ENCODE measurements at regions not wholly inside any gene's neighbourhood (a gene's known extent, or its start where the extent isn't known, plus 50 kb on each side); places are given as distances from the start of the nearest gene placed in this dataset.

GRCh38 chr13:97120976-97121375 is 101.2 kb upstream of the MBNL2 start:
- peaks cover 8 to 9% of the 10 kb centered on the region in 2 donors for H3K4me1 ChIP-seq (ENCODE audit: control insufficient read depth in 1 of 2, insufficient read depth in 2 of 2, low read length in 2 of 2)
- H3K9me3 ChIP-seq (ENCODE audit: control insufficient read depth in 1 of 2, low read length in 2 of 2): no peaks in the 10 kb centered on the region
- H3K4me3 ChIP-seq (ENCODE audit: low read depth in 1 of 2, low read length in 2 of 2): no peak overlapping the region
- H3K9ac ChIP-seq (ENCODE audit: low read depth in 1 of 2, low read length in 2 of 2): no peak overlapping the region
- H3K36me3 ChIP-seq (ENCODE audit: control insufficient read depth in 1 of 2, insufficient read depth in 2 of 2, low read length in 2 of 2): no peaks in the 10 kb centered on the region
- no peaks in the 10 kb centered on the region for H3K27me3 ChIP-seq (ENCODE audit: control insufficient read depth in 1 of 2, insufficient read depth in 2 of 2, low read length in 2 of 2)
- no peak overlapping the region for H3K27ac ChIP-seq (ENCODE audit: low read depth, low read length)

GRCh38 chr13:97121894-97122293 is 100.2 kb upstream of the MBNL2 start:
- no peak overlapping the region for H3K4me3 ChIP-seq (ENCODE audit: low read depth in 1 of 2, low read length in 2 of 2)
- no peaks in the 10 kb centered on the region for H3K36me3 ChIP-seq (ENCODE audit: control insufficient read depth in 1 of 2, insufficient read depth in 2 of 2, low read length in 2 of 2)
- H3K27me3 ChIP-seq (ENCODE audit: control insufficient read depth in 1 of 2, insufficient read depth in 2 of 2, low read length in 2 of 2): no peaks in the 10 kb centered on the region
- no peak overlapping the region for H3K27ac ChIP-seq (ENCODE audit: low read depth, low read length)
- no peaks in the 10 kb centered on the region for H3K9me3 ChIP-seq (ENCODE audit: control insufficient read depth in 1 of 2, low read length in 2 of 2)
- no peak overlapping the region for H3K9ac ChIP-seq (ENCODE audit: low read depth in 1 of 2, low read length in 2 of 2)
- H3K4me1 ChIP-seq (ENCODE audit: control insufficient read depth in 1 of 2, insufficient read depth in 2 of 2, low read length in 2 of 2): peaks cover 6 to 13% of the 10 kb centered on the region in 2 donors

GRCh38 chr13:97122381-97122996 is 99.6 kb upstream of the MBNL2 start:
- H3K27me3 ChIP-seq (ENCODE audit: control insufficient read depth in 1 of 2, insufficient read depth in 2 of 2, low read length in 2 of 2): no peaks in the 10 kb centered on the region
- H3K4me3 ChIP-seq (ENCODE audit: low read depth in 1 of 2, low read length in 2 of 2): no peak overlapping the region
- no peak overlapping the region for H3K9ac ChIP-seq (ENCODE audit: low read depth in 1 of 2, low read length in 2 of 2)
- H3K36me3 ChIP-seq (ENCODE audit: control insufficient read depth in 1 of 2, insufficient read depth in 2 of 2, low read length in 2 of 2): no peaks in the 10 kb centered on the region
- peaks cover 6 to 13% of the 10 kb centered on the region in 2 donors for H3K4me1 ChIP-seq (ENCODE audit: control insufficient read depth in 1 of 2, insufficient read depth in 2 of 2, low read length in 2 of 2)
- H3K9me3 ChIP-seq (ENCODE audit: control insufficient read depth in 1 of 2, low read length in 2 of 2): no peaks in the 10 kb centered on the region
- H3K27ac ChIP-seq (ENCODE audit: low read depth, low read length): no peak overlapping the region

GRCh38 chr13:97124206-97124605 is 97.9 kb upstream of the MBNL2 start:
- H3K27ac ChIP-seq (ENCODE audit: low read depth, low read length): no peak overlapping the region

GRCh38 chr13:97124915-97125809 is 97.0 kb upstream of the MBNL2 start:
- H3K4me1 ChIP-seq (ENCODE audit: control insufficient read depth in 1 of 2, insufficient read depth in 2 of 2, low read length in 2 of 2): peaks cover 6 to 13% of the 10 kb centered on the region in 2 donors
- no peaks in the 10 kb centered on the region for H3K9me3 ChIP-seq (ENCODE audit: control insufficient read depth in 1 of 2, low read length in 2 of 2)
- H3K27me3 ChIP-seq (ENCODE audit: control insufficient read depth in 1 of 2, insufficient read depth in 2 of 2, low read length in 2 of 2): no peaks in the 10 kb centered on the region
- H3K4me3 ChIP-seq (ENCODE audit: low read depth in 1 of 2, low read length in 2 of 2): no peak overlapping the region
- no peak overlapping the region for H3K9ac ChIP-seq (ENCODE audit: low read depth in 1 of 2, low read length in 2 of 2)
- no peak overlapping the region for H3K27ac ChIP-seq (ENCODE audit: low read depth, low read length)
- no peaks in the 10 kb centered on the region for H3K36me3 ChIP-seq (ENCODE audit: control insufficient read depth in 1 of 2, insufficient read depth in 2 of 2, low read length in 2 of 2)

More at GRCh38 chr13:97124206-97124605, 97.9 kb upstream of the MBNL2 start:
- Histone ChIP-seq H3K4me3 (ENCODE audit: low read depth in 1 of 2, low read length in 2 of 2) (no peak overlapping the region), H3K36me3 (ENCODE audit: control insufficient read depth in 1 of 2, insufficient read depth in 2 of 2, low read length in 2 of 2) (no peaks in the 10 kb centered on the region), H3K4me1 (ENCODE audit: control insufficient read depth in 1 of 2, insufficient read depth in 2 of 2, low read length in 2 of 2) (peaks cover 6 to 13% of the 10 kb centered on the region in 2 donors), H3K9ac (ENCODE audit: low read depth in 1 of 2, low read length in 2 of 2) (no peak overlapping the region), H3K27me3 (ENCODE audit: control insufficient read depth in 1 of 2, insufficient read depth in 2 of 2, low read length in 2 of 2) (no peaks in the 10 kb centered on the region), H3K9me3 (ENCODE audit: control insufficient read depth in 1 of 2, low read length in 2 of 2) (no peaks in the 10 kb centered on the region)

GRCh38 chr13:97125810-97126738 is 96.1 kb upstream of the MBNL2 start:
- Histone ChIP-seq H3K4me3 (ENCODE audit: low read depth in 1 of 2, low read length in 2 of 2) (no peak overlapping the region), H3K27me3 (ENCODE audit: control insufficient read depth in 1 of 2, insufficient read depth in 2 of 2, low read length in 2 of 2) (no peaks in the 10 kb centered on the region), H3K9me3 (ENCODE audit: control insufficient read depth in 1 of 2, low read length in 2 of 2) (no peaks in the 10 kb centered on the region), H3K36me3 (ENCODE audit: control insufficient read depth in 1 of 2, insufficient read depth in 2 of 2, low read length in 2 of 2) (no peaks in the 10 kb centered on the region), H3K4me1 (ENCODE audit: control insufficient read depth in 1 of 2, insufficient read depth in 2 of 2, low read length in 2 of 2) (peaks cover 6 to 13% of the 10 kb centered on the region in 2 donors), H3K27ac (ENCODE audit: low read depth, low read length) (no peak overlapping the region), H3K9ac (ENCODE audit: low read depth in 1 of 2, low read length in 2 of 2) (no peak overlapping the region)

GRCh38 chr13:97127842-97128241 is 94.3 kb upstream of the MBNL2 start:
- Histone ChIP-seq H3K27ac (ENCODE audit: low read depth, low read length) (no peak overlapping the region), H3K9me3 (ENCODE audit: control insufficient read depth in 1 of 2, low read length in 2 of 2) (no peaks in the 10 kb centered on the region)

GRCh38 chr13:97130190-97130589 is 91.9 kb upstream of the MBNL2 start:
- Histone ChIP-seq H3K36me3 (ENCODE audit: control insufficient read depth in 1 of 2, insufficient read depth in 2 of 2, low read length in 2 of 2) (no peaks in the 10 kb centered on the region), H3K9ac (ENCODE audit: low read depth in 1 of 2, low read length in 2 of 2) (no peak overlapping the region), H3K27me3 (ENCODE audit: control insufficient read depth in 1 of 2, insufficient read depth in 2 of 2, low read length in 2 of 2) (no peaks in the 10 kb centered on the region), H3K4me3 (ENCODE audit: low read depth in 1 of 2, low read length in 2 of 2) (no peak overlapping the region), H3K9me3 (ENCODE audit: control insufficient read depth in 1 of 2, low read length in 2 of 2) (no peaks in the 10 kb centered on the region), H3K4me1 (ENCODE audit: control insufficient read depth in 1 of 2, insufficient read depth in 2 of 2, low read length in 2 of 2) (peaks cover 12 to 16% of the 10 kb centered on the region in 2 donors), H3K27ac (ENCODE audit: low read depth, low read length) (no peak overlapping the region)

More at GRCh38 chr13:97127842-97128241, 94.3 kb upstream of the MBNL2 start:
- no peaks in the 10 kb centered on the region for H3K36me3 ChIP-seq (ENCODE audit: control insufficient read depth in 1 of 2, insufficient read depth in 2 of 2, low read length in 2 of 2)
- H3K4me1 ChIP-seq (ENCODE audit: control insufficient read depth in 1 of 2, insufficient read depth in 2 of 2, low read length in 2 of 2): peaks cover 6 to 13% of the 10 kb centered on the region in 2 donors
- H3K4me3 ChIP-seq (ENCODE audit: low read depth in 1 of 2, low read length in 2 of 2): no peak overlapping the region
- no peak overlapping the region for H3K9ac ChIP-seq (ENCODE audit: low read depth in 1 of 2, low read length in 2 of 2)
- H3K27me3 ChIP-seq (ENCODE audit: control insufficient read depth in 1 of 2, insufficient read depth in 2 of 2, low read length in 2 of 2): no peaks in the 10 kb centered on the region

- H3K9me3 ChIP-seq (ENCODE audit: control insufficient read depth in 1 of 2, low read length in 2 of 2): no peaks in the 10 kb centered on the region
- no peaks in the 10 kb centered on the region for H3K27me3 ChIP-seq (ENCODE audit: control insufficient read depth in 1 of 2, insufficient read depth in 2 of 2, low read length in 2 of 2)
- H3K4me1 ChIP-seq (ENCODE audit: control insufficient read depth in 1 of 2, insufficient read depth in 2 of 2, low read length in 2 of 2): peaks cover 3 to 6% of the 10 kb centered on the region in 2 donors
- H3K9ac ChIP-seq (ENCODE audit: low read depth in 1 of 2, low read length in 2 of 2): no peak overlapping the region
- no peak overlapping the region for H3K27ac ChIP-seq (ENCODE audit: low read depth, low read length)
- no peak overlapping the region for H3K4me3 ChIP-seq (ENCODE audit: low read depth in 1 of 2, low read length in 2 of 2)
- H3K36me3 ChIP-seq (ENCODE audit: control insufficient read depth in 1 of 2, insufficient read depth in 2 of 2, low read length in 2 of 2): no peaks in the 10 kb centered on the region
Measured at GRCh38 chr13:97131447-97131846, 90.7 kb upstream of the MBNL2 start.
